ENCODE measurements at regions not wholly inside any gene's neighbourhood (a gene's known extent, or its start where the extent isn't known, plus 50 kb on each side); places are given as distances from the start of the nearest gene placed in this dataset.
"Not testable (repeated sequence)": the region's sequence is repeated elsewhere in the genome, so short reads cannot be mapped to it uniquely, and the experiment has no call there.

- ATAC-seq (ENCODE audit: low read depth) (peak; percentile 66), DNase-seq (ENCODE audit: low spot score) (no peak)
- no peaks in the 10 kb centered on the region for H3K27me3 ChIP-seq (ENCODE audit: insufficient read depth, poor library complexity, severe bottlenecking)
- peaks cover 16% of the 10 kb centered on the region for H3K4me1 ChIP-seq (ENCODE audit: insufficient read depth, poor library complexity, severe bottlenecking)
- H3K36me3 ChIP-seq (ENCODE audit: low read depth) = no peaks in the 10 kb centered on the region
- no peak overlapping the region for H3K27ac ChIP-seq (ENCODE audit: poor library complexity, severe bottlenecking)
- no peak for TF ChIP-seq CTCF (IDR thresholded peaks at IDR 0.05; ENCODE audit: poor library complexity, severe bottlenecking)
- no peaks in the 10 kb centered on the region for H3K9me3 ChIP-seq (ENCODE audit: severe bottlenecking)
- no peak overlapping the region for H3K4me3 ChIP-seq (ENCODE audit: severe bottlenecking)
Measured at GRCh38 chr5:163915481-163915961, 410.1 kb downstream of the MAT2B start.

- peaks cover 16% of the 10 kb centered on the region for H3K4me1 ChIP-seq (ENCODE audit: insufficient read depth, poor library complexity, severe bottlenecking)
- ATAC-seq (ENCODE audit: low read depth) (no peak), DNase-seq (ENCODE audit: low spot score) (no peak)
- TF ChIP-seq CTCF (IDR thresholded peaks at IDR 0.05; ENCODE audit: poor library complexity, severe bottlenecking) = no peak
- no peaks in the 10 kb centered on the region for H3K36me3 ChIP-seq (ENCODE audit: low read depth)
- H3K27me3 ChIP-seq (ENCODE audit: insufficient read depth, poor library complexity, severe bottlenecking) = no peaks in the 10 kb centered on the region
- no peak overlapping the region for H3K27ac ChIP-seq (ENCODE audit: poor library complexity, severe bottlenecking)
- H3K9me3 ChIP-seq (ENCODE audit: severe bottlenecking) = no peaks in the 10 kb centered on the region
- H3K4me3 ChIP-seq (ENCODE audit: severe bottlenecking) = no peak overlapping the region
Measured at GRCh38 chr5:163916376-163916775, 411.0 kb downstream of the MAT2B start.

GRCh38 chr5:163916861-163917260 lies 411.4 kb downstream of the MAT2B start:
- Histone ChIP-seq H3K4me1 (ENCODE audit: insufficient read depth, poor library complexity, severe bottlenecking) (peaks cover 16% of the 10 kb centered on the region), H3K4me3 (ENCODE audit: severe bottlenecking) (no peak overlapping the region), H3K36me3 (ENCODE audit: low read depth) (no peaks in the 10 kb centered on the region), H3K9me3 (ENCODE audit: severe bottlenecking) (no peaks in the 10 kb centered on the region), H3K27ac (ENCODE audit: poor library complexity, severe bottlenecking) (no peak overlapping the region), H3K27me3 (ENCODE audit: insufficient read depth, poor library complexity, severe bottlenecking) (no peaks in the 10 kb centered on the region)
- ATAC-seq (ENCODE audit: low read depth) (no peak), DNase-seq (ENCODE audit: low spot score) (no peak)
- TF ChIP-seq CTCF (IDR thresholded peaks at IDR 0.05; ENCODE audit: poor library complexity, severe bottlenecking) = no peak

- H3K36me3 ChIP-seq (ENCODE audit: low read depth) = no peaks in the 10 kb centered on the region
- ATAC-seq (ENCODE audit: low read depth) (peak; percentile 91), DNase-seq (ENCODE audit: low spot score) (no peak)
- TF ChIP-seq CTCF (IDR thresholded peaks at IDR 0.05; ENCODE audit: poor library complexity, severe bottlenecking) = no peak
- H3K9me3 ChIP-seq (ENCODE audit: severe bottlenecking) = no peaks in the 10 kb centered on the region
- H3K4me3 ChIP-seq (ENCODE audit: severe bottlenecking) = no peak overlapping the region
- no peaks in the 10 kb centered on the region for H3K27me3 ChIP-seq (ENCODE audit: insufficient read depth, poor library complexity, severe bottlenecking)
- no peak overlapping the region for H3K27ac ChIP-seq (ENCODE audit: poor library complexity, severe bottlenecking)
- peaks cover 16% of the 10 kb centered on the region for H3K4me1 ChIP-seq (ENCODE audit: insufficient read depth, poor library complexity, severe bottlenecking)
Measured at GRCh38 chr5:163917747-163918146, 412.3 kb downstream of the MAT2B start.

- H3K4me3 ChIP-seq (ENCODE audit: severe bottlenecking); DNase-seq (ENCODE audit: low spot score); ATAC-seq (ENCODE audit: low read depth); H3K27me3 ChIP-seq (ENCODE audit: insufficient read depth, poor library complexity, severe bottlenecking); H3K9me3 ChIP-seq (ENCODE audit: severe bottlenecking); H3K27ac ChIP-seq (ENCODE audit: poor library complexity, severe bottlenecking); H3K4me1 ChIP-seq (ENCODE audit: insufficient read depth, poor library complexity, severe bottlenecking); H3K36me3 ChIP-seq (ENCODE audit: low read depth): not testable (repeated sequence)
Measured at GRCh38 chr5:163934990-163935389, 429.6 kb downstream of the MAT2B start.
